ENCODE measurements at regions not wholly inside any gene's neighbourhood (a gene's known extent, or its start where the extent isn't known, plus 50 kb on each side); places are given as distances from the start of the nearest gene placed in this dataset.

- Histone ChIP-seq H3K4me1 (ENCODE audit: control insufficient read depth, low read length) (no peaks in the 10 kb centered on the region), H4K20me1 (ENCODE audit: control insufficient read depth, insufficient read depth, low read depth, low read length) (no peaks in the 10 kb centered on the region), H3K9me2 (replicated peaks; ENCODE audit: control insufficient read depth, low read length) (no peaks in the 10 kb centered on the region), H3K27ac (ENCODE audit: low read depth, low read length) (no peak overlapping the region), H3K4me3 (ENCODE audit: low read length) (no peak overlapping the region), H3K79me2 (ENCODE audit: control insufficient read depth, low read length) (no peaks in the 10 kb centered on the region), H3K9me3 (ENCODE audit: control insufficient read depth, insufficient read depth, low read length) (no peaks in the 10 kb centered on the region), H3K36me3 (ENCODE audit: control insufficient read depth, low read length) (no peaks in the 10 kb centered on the region), H3F3A (ENCODE audit: control insufficient read depth, insufficient read depth) (no peaks in the 10 kb centered on the region), H3K4me2 (ENCODE audit: low read length) (no peak overlapping the region), H3K27me3 (ENCODE audit: control insufficient read depth, low read length) (no peaks in the 10 kb centered on the region)
- TF ChIP-seq CTCF (IDR thresholded peaks at IDR 0.05; ENCODE audit: low read depth, low read length, poor library complexity, severe bottlenecking) (no peak), EZH2phosphoT487 (IDR thresholded peaks at IDR 0.05; ENCODE audit: borderline replicate concordance, low read length) (no peak)
Observed at GRCh38 chr6:121867095-121867494, 431.6 kb downstream of the GJA1 start.

DNA sequence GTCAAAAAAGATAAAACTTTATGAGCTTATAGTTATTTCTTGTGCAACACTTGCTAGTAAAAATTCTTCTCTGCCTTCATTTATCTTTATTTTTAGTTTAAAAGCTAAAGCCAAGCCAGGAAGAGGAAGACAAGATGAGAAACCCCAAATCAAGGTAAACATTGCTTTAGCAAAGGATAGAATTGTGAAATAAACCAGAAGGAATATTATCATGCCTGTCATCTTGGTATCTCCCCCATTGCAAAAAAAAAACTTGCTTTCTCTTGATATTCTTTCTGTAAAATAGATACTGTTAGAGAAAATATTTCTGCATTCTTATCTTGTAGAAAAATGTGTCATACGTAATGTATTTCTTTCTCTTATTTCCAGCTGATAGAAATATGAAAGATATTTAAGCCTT, 432.8 kb downstream of the GJA1 start:
- H3K36me3 ChIP-seq (ENCODE audit: control insufficient read depth, low read length): no peaks in the 10 kb centered on the region
- TF ChIP-seq CTCF (IDR thresholded peaks at IDR 0.05; ENCODE audit: low read depth, low read length, poor library complexity, severe bottlenecking) (no peak), EZH2phosphoT487 (IDR thresholded peaks at IDR 0.05; ENCODE audit: borderline replicate concordance, low read length) (no peak)
- H3K9me3 ChIP-seq (ENCODE audit: control insufficient read depth, insufficient read depth, low read length): no peaks in the 10 kb centered on the region

GRCh38 chr6:121873595-121873994, 438.1 kb downstream of the GJA1 start:
- Histone ChIP-seq H3F3A (ENCODE audit: control insufficient read depth, insufficient read depth) (no peaks in the 10 kb centered on the region), H3K4me2 (ENCODE audit: low read length) (no peak overlapping the region), H3K27ac (ENCODE audit: low read depth, low read length) (no peak overlapping the region), H3K4me1 (ENCODE audit: control insufficient read depth, low read length) (no peaks in the 10 kb centered on the region), H3K36me3 (ENCODE audit: control insufficient read depth, low read length) (no peaks in the 10 kb centered on the region), H3K27me3 (ENCODE audit: control insufficient read depth, low read length) (no peaks in the 10 kb centered on the region), H3K4me3 (ENCODE audit: low read length) (no peak overlapping the region), H3K79me2 (ENCODE audit: control insufficient read depth, low read length) (no peaks in the 10 kb centered on the region), H4K20me1 (ENCODE audit: control insufficient read depth, insufficient read depth, low read depth, low read length) (no peaks in the 10 kb centered on the region), H3K9me3 (ENCODE audit: control insufficient read depth, insufficient read depth, low read length) (no peaks in the 10 kb centered on the region), H3K9me2 (replicated peaks; ENCODE audit: control insufficient read depth, low read length) (no peaks in the 10 kb centered on the region)
- TF ChIP-seq EZH2phosphoT487 (IDR thresholded peaks at IDR 0.05; ENCODE audit: borderline replicate concordance, low read length): no peak
- no peak for TF ChIP-seq CTCF (IDR thresholded peaks at IDR 0.05; ENCODE audit: low read depth, low read length, poor library complexity, severe bottlenecking)

More for the DNA sequence above, 432.8 kb downstream of the GJA1 start:
- H3K79me2 ChIP-seq (ENCODE audit: control insufficient read depth, low read length): no peaks in the 10 kb centered on the region
- no peak overlapping the region for H3K4me2 ChIP-seq (ENCODE audit: low read length)
- H3K27ac ChIP-seq (ENCODE audit: low read depth, low read length): no peak overlapping the region
- H4K20me1 ChIP-seq (ENCODE audit: control insufficient read depth, insufficient read depth, low read depth, low read length): no peaks in the 10 kb centered on the region
- no peaks in the 10 kb centered on the region for H3K9me2 ChIP-seq (replicated peaks; ENCODE audit: control insufficient read depth, low read length)
- H3F3A ChIP-seq (ENCODE audit: control insufficient read depth, insufficient read depth): no peaks in the 10 kb centered on the region
- H3K4me3 ChIP-seq (ENCODE audit: low read length): no peak overlapping the region
- no peaks in the 10 kb centered on the region for H3K27me3 ChIP-seq (ENCODE audit: control insufficient read depth, low read length)
- no peaks in the 10 kb centered on the region for H3K4me1 ChIP-seq (ENCODE audit: control insufficient read depth, low read length)

DNA sequence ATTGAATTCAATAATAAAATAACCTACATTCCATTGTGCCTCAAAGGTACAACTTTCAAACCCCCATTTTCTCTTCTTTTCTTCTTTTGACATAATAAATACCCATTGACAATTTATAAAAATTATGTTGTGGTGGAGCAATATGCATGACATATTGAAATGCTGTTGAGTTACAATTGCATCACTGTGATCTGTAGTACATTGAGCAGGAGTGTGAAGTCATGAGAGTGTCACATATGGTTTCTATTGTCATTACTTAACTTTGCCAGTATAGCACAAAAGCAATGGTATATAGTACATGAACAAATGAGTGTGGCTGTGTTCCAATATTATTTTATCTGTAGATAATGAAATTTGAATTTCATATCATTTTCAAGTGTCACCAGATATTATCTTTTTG, 441.3 kb downstream of the GJA1 start:
- Histone ChIP-seq H3K4me2 (ENCODE audit: low read length) (no peak overlapping the region), H4K20me1 (ENCODE audit: control insufficient read depth, insufficient read depth, low read depth, low read length) (no peaks in the 10 kb centered on the region), H3K36me3 (ENCODE audit: control insufficient read depth, low read length) (no peaks in the 10 kb centered on the region), H3K4me1 (ENCODE audit: control insufficient read depth, low read length) (no peaks in the 10 kb centered on the region), H3K9me3 (ENCODE audit: control insufficient read depth, insufficient read depth, low read length) (no peaks in the 10 kb centered on the region), H3K27ac (ENCODE audit: low read depth, low read length) (no peak overlapping the region), H3K4me3 (ENCODE audit: low read length) (no peak overlapping the region), H3F3A (ENCODE audit: control insufficient read depth, insufficient read depth) (no peaks in the 10 kb centered on the region), H3K79me2 (ENCODE audit: control insufficient read depth, low read length) (no peaks in the 10 kb centered on the region), H3K27me3 (ENCODE audit: control insufficient read depth, low read length) (no peaks in the 10 kb centered on the region), H3K9me2 (replicated peaks; ENCODE audit: control insufficient read depth, low read length) (no peaks in the 10 kb centered on the region)
- TF ChIP-seq CTCF (IDR thresholded peaks at IDR 0.05; ENCODE audit: low read depth, low read length, poor library complexity, severe bottlenecking) (no peak), EZH2phosphoT487 (IDR thresholded peaks at IDR 0.05; ENCODE audit: borderline replicate concordance, low read length) (no peak)

All from DOHH2 (cell line).